ENCODE measurements at regions not wholly inside any gene's neighbourhood (a gene's known extent, or its start where the extent isn't known, plus 50 kb on each side); places are given as distances from the start of the nearest gene placed in this dataset.

DNA sequence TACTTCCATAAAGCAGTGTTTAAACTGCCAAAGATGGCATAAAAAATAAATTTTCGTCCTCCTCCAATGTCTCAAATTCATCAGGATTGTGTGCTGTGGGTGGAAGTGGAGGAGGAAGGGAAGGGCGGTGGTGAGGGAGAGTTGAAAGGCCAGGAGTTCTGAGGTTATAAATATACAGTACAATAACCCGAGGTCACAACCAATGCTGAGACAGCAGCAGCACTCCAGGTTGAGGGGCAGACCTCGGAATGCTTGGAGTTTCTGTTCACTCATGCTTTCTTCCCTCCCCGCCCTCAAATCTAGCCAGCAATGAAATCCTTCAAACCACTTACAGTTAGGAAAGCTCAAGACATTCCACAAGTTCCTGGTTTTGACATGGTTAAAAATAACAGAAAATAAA, 134.0 kb upstream of the SMAD1 start:
- Mint-ChIP-seq H3K27ac (ENCODE audit: unreplicated experiment) (no peak overlapping the region), H3K27me3 (ENCODE audit: unreplicated experiment) (no peaks in the 10 kb centered on the region), H3K9me3 (ENCODE audit: low read depth, unreplicated experiment) (peaks cover 2% of the 10 kb centered on the region), H3K4me3 (ENCODE audit: low read depth, unreplicated experiment) (no peak overlapping the region), H3K4me1 (ENCODE audit: low read depth, unreplicated experiment) (no peaks in the 10 kb centered on the region), H3K36me3 (ENCODE audit: insufficient read depth, unreplicated experiment) (no peaks in the 10 kb centered on the region)
- CTCF ChIA-PET = no interaction called here
- no peak for TF ChIP-seq CTCF (IDR thresholded peaks at IDR 0.05; ENCODE audit: unreplicated experiment)
- intact Hi-C loops (cut with micrococcal nuclease; ENCODE audit: unreplicated experiment) = no loop called here
- DNase-seq = no peak
- BruUV-seq (replicated peaks) = no TSS peak

- BruUV-seq (replicated peaks) = no TSS peak
- H3K4me3 Mint-ChIP-seq (ENCODE audit: low read depth, unreplicated experiment) = no peak overlapping the region
- TF ChIP-seq CTCF (IDR thresholded peaks at IDR 0.05; ENCODE audit: unreplicated experiment) = no peak
Observed at GRCh38 chr4:145346081-145346480, 135.6 kb upstream of the SMAD1 start.

GRCh38 chr4:145345401-145345800, 136.3 kb upstream of the SMAD1 start:
- H3K9me3 Mint-ChIP-seq (ENCODE audit: low read depth, unreplicated experiment) = peaks cover 2% of the 10 kb centered on the region
- H3K4me3 Mint-ChIP-seq (ENCODE audit: low read depth, unreplicated experiment) = no peak overlapping the region
- intact Hi-C loops (cut with micrococcal nuclease; ENCODE audit: unreplicated experiment) = no loop called here
- no peak overlapping the region for H3K27ac Mint-ChIP-seq (ENCODE audit: unreplicated experiment)
- DNase-seq = no peak
- no peaks in the 10 kb centered on the region for H3K27me3 Mint-ChIP-seq (ENCODE audit: unreplicated experiment)
- TF ChIP-seq CTCF (IDR thresholded peaks at IDR 0.05; ENCODE audit: unreplicated experiment) = no peak
- no peaks in the 10 kb centered on the region for H3K36me3 Mint-ChIP-seq (ENCODE audit: insufficient read depth, unreplicated experiment)
- H3K4me1 Mint-ChIP-seq (ENCODE audit: low read depth, unreplicated experiment) = no peaks in the 10 kb centered on the region
- CTCF ChIA-PET = no interaction called here
- no TSS peak for BruUV-seq (replicated peaks)

More at GRCh38 chr4:145346081-145346480, 135.6 kb upstream of the SMAD1 start:
- CTCF ChIA-PET = no interaction called here
- intact Hi-C loops (cut with micrococcal nuclease; ENCODE audit: unreplicated experiment) = no loop called here
- Mint-ChIP-seq H3K27ac (ENCODE audit: unreplicated experiment) (no peak overlapping the region), H3K4me1 (ENCODE audit: low read depth, unreplicated experiment) (no peaks in the 10 kb centered on the region), H3K27me3 (ENCODE audit: unreplicated experiment) (no peaks in the 10 kb centered on the region), H3K9me3 (ENCODE audit: low read depth, unreplicated experiment) (peaks cover 2% of the 10 kb centered on the region), H3K36me3 (ENCODE audit: insufficient read depth, unreplicated experiment) (no peaks in the 10 kb centered on the region)
- DNase-seq = no peak

DNA sequence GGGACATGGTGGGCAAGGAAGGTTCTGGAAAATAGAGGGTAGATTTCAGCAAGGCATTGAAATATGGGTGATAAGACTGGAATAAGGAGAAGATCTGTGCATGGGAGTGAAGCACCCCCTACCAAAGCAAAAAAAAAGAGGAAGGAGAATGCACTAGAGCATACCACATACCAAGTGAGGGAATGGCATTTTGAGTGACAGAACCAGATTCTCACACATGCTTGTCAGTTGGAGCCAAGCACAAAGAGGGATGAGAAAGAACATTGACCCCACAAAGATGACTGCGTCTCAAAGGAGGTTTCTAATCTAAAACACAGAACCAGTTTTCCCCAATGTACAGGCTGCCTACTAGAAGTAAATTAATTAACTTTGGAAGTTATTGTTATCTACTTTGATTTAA, 140.3 kb upstream of the SMAD1 start:
- no peak for TF ChIP-seq CTCF (IDR thresholded peaks at IDR 0.05; ENCODE audit: unreplicated experiment)
- intact Hi-C loops (cut with micrococcal nuclease; ENCODE audit: unreplicated experiment) = no loop called here
- Mint-ChIP-seq H3K27ac (ENCODE audit: unreplicated experiment) (no peak overlapping the region), H3K36me3 (ENCODE audit: insufficient read depth, unreplicated experiment) (no peaks in the 10 kb centered on the region), H3K4me3 (ENCODE audit: low read depth, unreplicated experiment) (no peak overlapping the region), H3K9me3 (ENCODE audit: low read depth, unreplicated experiment) (no peaks in the 10 kb centered on the region), H3K4me1 (ENCODE audit: low read depth, unreplicated experiment) (no peaks in the 10 kb centered on the region), H3K27me3 (ENCODE audit: unreplicated experiment) (no peaks in the 10 kb centered on the region)
- DNase-seq = no peak
- CTCF ChIA-PET = no interaction called here
- BruUV-seq (replicated peaks) = no TSS peak
